Nucleus accumbens (tissue), 56 donors: ENCODE measurements at regions not wholly inside any gene's neighbourhood (a gene's known extent, or its start where the extent isn't known, plus 50 kb on each side); places are given as distances from the start of the nearest gene placed in this dataset.

Source experiments
- DNase-seq, 56 donors: peaks; one replicate each; lab custom pipeline; 2025; lab: John Stamatoyannopoulos, UW

GRCh38 chr6:91464718-91465117 lies 877.8 kb upstream of the MAP3K7 start:
- no peak for DNase-seq

GRCh38 chr6:91464201-91464600 lies 877.3 kb upstream of the MAP3K7 start:
- no peak for DNase-seq

- DNase-seq = no peak
These were observed 875.4 kb upstream of the MAP3K7 start for GRCh38 chr6:91462241-91462640.

GRCh38 chr6:91453224-91453878 lies 866.5 kb upstream of the MAP3K7 start:
- DNase-seq = no peak

- DNase-seq = no peak
These were observed 862.7 kb upstream of the MAP3K7 start for GRCh38 chr6:91449539-91449938.

- DNase-seq = no peak
These were observed 860.8 kb upstream of the MAP3K7 start for GRCh38 chr6:91447530-91448254.

- no peak for DNase-seq
These were observed 860.2 kb upstream of the MAP3K7 start for GRCh38 chr6:91447081-91447480.

- DNase-seq = no peak
These were observed 856.5 kb upstream of the MAP3K7 start for GRCh38 chr6:91443405-91443804.

- DNase-seq = no peak
These were observed 855.5 kb upstream of the MAP3K7 start for GRCh38 chr6:91442342-91442741.

GRCh38 chr6:91438570-91438969 lies 851.7 kb upstream of the MAP3K7 start:
- DNase-seq = no peak

- no peak for DNase-seq
These were observed 850.5 kb upstream of the MAP3K7 start for GRCh38 chr6:91437315-91437729.

GRCh38 chr6:91436448-91436847 lies 849.6 kb upstream of the MAP3K7 start:
- DNase-seq = no peak

GRCh38 chr6:91435630-91436029 lies 848.8 kb upstream of the MAP3K7 start:
- no peak for DNase-seq

GRCh38 chr6:91434576-91434975 lies 847.7 kb upstream of the MAP3K7 start:
- no peak for DNase-seq

- no peak for DNase-seq
These were observed 847.0 kb upstream of the MAP3K7 start for GRCh38 chr6:91433660-91434534.

GRCh38 chr6:91428953-91429560 lies 842.2 kb upstream of the MAP3K7 start:
- no peak for DNase-seq

- no peak for DNase-seq
These were observed 841.4 kb upstream of the MAP3K7 start for GRCh38 chr6:91428296-91428695.

GRCh38 chr6:91420243-91420642 lies 833.4 kb upstream of the MAP3K7 start:
- no peak for DNase-seq

- DNase-seq = no peak
These were observed 828.2 kb upstream of the MAP3K7 start for GRCh38 chr6:91415031-91415605.

- DNase-seq = no peak
These were observed 825.7 kb upstream of the MAP3K7 start for GRCh38 chr6:91412532-91412931.

GRCh38 chr6:91407706-91408105 lies 820.8 kb upstream of the MAP3K7 start:
- no peak for DNase-seq
